Endodermal cell (in vitro differentiated cells): ENCODE measurements at regions not wholly inside any gene's neighbourhood (a gene's known extent, or its start where the extent isn't known, plus 50 kb on each side); places are given as distances from the start of the nearest gene placed in this dataset.

Source experiments
- DNase-seq: peaks from one replicate; pipeline ENCODE4 v3.0.0-alpha.2; 2017
- H3K27ac ChIP-seq: 2 replicates; pipeline ENCODE4 v1.5.1; 2013; ENCODE audit warnings: mild to moderate bottlenecking, low read depth, low read length, moderate library complexity
- H3K27me3 ChIP-seq: 2 replicates; pipeline ENCODE4 v1.6.1; 2013; ENCODE audit warnings: mild to moderate bottlenecking, low read length, moderate library complexity; ENCODE audit not compliant: insufficient read depth, control insufficient read depth, poor library complexity, severe bottlenecking
- H3K36me3 ChIP-seq: 2 replicates; pipeline ENCODE4 v1.7.0; 2013; ENCODE audit warnings: mild to moderate bottlenecking, low read length, moderate library complexity; ENCODE audit not compliant: control insufficient read depth, insufficient read depth
- H3K4me1 ChIP-seq: one replicate; pipeline ENCODE4 v1.7.0; 2013; ENCODE audit warnings: low read length; ENCODE audit not compliant: control insufficient read depth, insufficient read depth
- H3K4me3 ChIP-seq: 2 replicates; pipeline ENCODE4 v1.5.1; 2013; ENCODE audit warnings: mild to moderate bottlenecking, low read length, moderate library complexity
- H3K9ac ChIP-seq: 2 replicates; pipeline ENCODE4 v1.6.1; 2013; ENCODE audit warnings: mild to moderate bottlenecking, low read length, moderate library complexity; ENCODE audit not compliant: poor library complexity, severe bottlenecking; ENCODE audit errors: extremely low read depth
- H3K9me3 ChIP-seq: 2 replicates; pipeline ENCODE4 v1.6.1; 2013; ENCODE audit warnings: mild to moderate bottlenecking, low read length, moderate library complexity; ENCODE audit not compliant: control insufficient read depth
- H3K27ac Mint-ChIP-seq: 2 replicates; pipeline ENCODE4 v1.8.0; 2020; ENCODE audit warnings: mixed read lengths
- H3K27me3 Mint-ChIP-seq: 2 replicates; pipeline ENCODE4 v1.8.0; 2021; ENCODE audit warnings: mild to moderate bottlenecking, mixed read lengths; ENCODE audit not compliant: insufficient read depth
- H3K36me3 Mint-ChIP-seq: 2 replicates; pipeline ENCODE4 v1.8.0; 2020; ENCODE audit warnings: low read depth, mixed read lengths
- H3K4me1 Mint-ChIP-seq: 2 replicates; pipeline ENCODE4 v1.8.0; 2020; ENCODE audit warnings: mixed read lengths
- H3K4me3 Mint-ChIP-seq: 2 replicates; pipeline ENCODE4 v1.8.0; 2020; ENCODE audit warnings: mild to moderate bottlenecking, moderate library complexity, mixed read lengths
- H3K9me3 Mint-ChIP-seq: 2 replicates; pipeline ENCODE4 v1.8.0; 2020; ENCODE audit warnings: mild to moderate bottlenecking, mixed read lengths
- CTCF ChIP-seq: fragments of 200-600 bp; sonication (generic); conservative IDR thresholded peaks from 2 replicates; pipeline ENCODE4 v1.5.0; 2021; ENCODE audit warnings: antibody characterized with exemption, mild to moderate bottlenecking
- WGBS, 2 experiments: methylation state at CpG; one replicate each; pipeline versions ENCODE4 v1.1.5 to v1.1.7; 2013; ENCODE audit warnings: missing lambda C conversion rate in 2 of 2, mixed read lengths in 1 of 2; ENCODE audit not compliant: insufficient coverage in 1 of 2, insufficient read length in 1 of 2; 5-methylcytosine and 5-hydroxymethylcytosine counted together

DNA sequence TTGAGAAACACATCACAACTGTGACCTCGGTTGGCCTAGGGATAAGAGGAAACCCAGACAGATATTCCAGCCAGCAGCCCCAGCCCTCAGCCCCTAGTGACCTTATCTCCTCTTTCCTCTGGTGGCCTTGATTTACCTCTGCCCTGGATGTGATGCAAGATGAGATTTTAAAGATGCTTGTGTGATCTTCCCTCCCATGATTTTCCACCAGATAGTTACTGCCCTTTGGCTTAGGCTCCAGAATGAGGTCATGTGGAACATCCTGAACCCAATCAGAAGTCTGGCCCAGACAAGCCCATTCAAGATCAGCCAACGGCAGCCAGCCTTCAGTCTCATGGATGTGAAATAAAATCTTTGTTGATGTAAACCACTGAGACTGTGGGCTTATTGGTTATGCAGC is 104.0 kb downstream of the BANF2 start:
- no peaks in the 10 kb centered on the region for H3K27me3 Mint-ChIP-seq
- H3K9me3 Mint-ChIP-seq = peaks cover 26% of the 10 kb centered on the region
- no peak overlapping the region for H3K4me3 Mint-ChIP-seq
- Histone ChIP-seq H3K4me1 (no peaks in the 10 kb centered on the region), H3K9me3 (peaks cover 19% of the 10 kb centered on the region), H3K9ac (no peak overlapping the region), H3K27me3 (no peaks in the 10 kb centered on the region), H3K4me3 (no peak overlapping the region), H3K36me3 (no peaks in the 10 kb centered on the region), H3K27ac (no peak overlapping the region)
- H3K27ac Mint-ChIP-seq = no peak overlapping the region
- no peaks in the 10 kb centered on the region for H3K4me1 Mint-ChIP-seq
- H3K36me3 Mint-ChIP-seq = no peaks in the 10 kb centered on the region
- WGBS, 2 experiments = 96 to 100% methylated on average over 1 to 2 of the region's 2 CpGs
- no peak for DNase-seq
- TF ChIP-seq CTCF = no peak

- H3K36me3 Mint-ChIP-seq = no peaks in the 10 kb centered on the region
- no peaks in the 10 kb centered on the region for H3K27me3 Mint-ChIP-seq
- Histone ChIP-seq H3K27me3 (no peaks in the 10 kb centered on the region), H3K4me3 (no peak overlapping the region), H3K27ac (no peak overlapping the region), H3K9ac (no peak overlapping the region), H3K9me3 (peaks cover 19% of the 10 kb centered on the region), H3K36me3 (no peaks in the 10 kb centered on the region), H3K4me1 (no peaks in the 10 kb centered on the region)
- H3K4me3 Mint-ChIP-seq = no peak overlapping the region
- H3K9me3 Mint-ChIP-seq = peaks cover 26% of the 10 kb centered on the region
- WGBS, 2 experiments = 78 to 100% methylated on average over 1 of the region's 1 CpG
- DNase-seq = no peak
- no peak overlapping the region for H3K27ac Mint-ChIP-seq
- H3K4me1 Mint-ChIP-seq = no peaks in the 10 kb centered on the region
- no peak for TF ChIP-seq CTCF
Measured at GRCh38 chr20:17799575-17800227, 99.9 kb downstream of the BANF2 start.

GRCh38 chr20:17798601-17799000 is 98.8 kb downstream of the BANF2 start:
- Mint-ChIP-seq H3K27ac (no peak overlapping the region), H3K9me3 (peaks cover 26% of the 10 kb centered on the region), H3K36me3 (no peaks in the 10 kb centered on the region), H3K4me1 (no peaks in the 10 kb centered on the region), H3K4me3 (no peak overlapping the region), H3K27me3 (no peaks in the 10 kb centered on the region)
- WGBS, 2 experiments = 100% methylated on average over 1 of the region's 1 CpG; no CpG with 5 or more reads in 1 of the 2 experiments
- TF ChIP-seq CTCF = no peak
- no peaks in the 10 kb centered on the region for H3K27me3 ChIP-seq
- no peaks in the 10 kb centered on the region for H3K36me3 ChIP-seq
- no peak overlapping the region for H3K27ac ChIP-seq
- no peak overlapping the region for H3K4me3 ChIP-seq
- peaks cover 19% of the 10 kb centered on the region for H3K9me3 ChIP-seq
- DNase-seq = no peak
- H3K4me1 ChIP-seq = no peaks in the 10 kb centered on the region
- no peak overlapping the region for H3K9ac ChIP-seq
